ENCODE measurements at regions not wholly inside any gene's neighbourhood (a gene's known extent, or its start where the extent isn't known, plus 50 kb on each side); places are given as distances from the start of the nearest gene placed in this dataset.

- no peak overlapping the region for H3K9ac ChIP-seq (ENCODE audit: extremely low read depth, insufficient read length, low read length)
- no peak overlapping the region for H3K18ac ChIP-seq (ENCODE audit: insufficient read length, low read depth, low read length)
- no peak overlapping the region for H2BK15ac ChIP-seq (ENCODE audit: low read depth, low read length)
- H4K8ac ChIP-seq (replicated peaks; ENCODE audit: insufficient read length, low read depth, low read length) = no peak overlapping the region
- H4K20me1 ChIP-seq (ENCODE audit: control insufficient read depth, insufficient read depth, insufficient read length) = no peaks in the 10 kb centered on the region
- no peak overlapping the region for H2AFZ ChIP-seq (ENCODE audit: low read length)
- Mint-ChIP-seq H3K27ac (no peak overlapping the region), H3K36me3 (ENCODE audit: insufficient read depth in 1 of 3, low read depth in 3 of 3) (no peaks in the 10 kb centered on the region), H3K4me3 (no peak overlapping the region), H3K4me1 (peaks cover 16 to 19% of the 10 kb centered on the region in 2 experiments), H3K9me3 (no peaks in the 10 kb centered on the region), H3K27me3 (ENCODE audit: low read depth) (no peaks in the 10 kb centered on the region)
- no peaks in the 10 kb centered on the region for H3K27me3 ChIP-seq (ENCODE audit: insufficient read depth, low read length)
- no peaks in the 10 kb centered on the region for H3K79me2 ChIP-seq (ENCODE audit: insufficient read depth, low read length)
- H2BK5ac ChIP-seq (ENCODE audit: insufficient read length, low read length) = no peak overlapping the region
- no peaks in the 10 kb centered on the region for H3K9me3 ChIP-seq (ENCODE audit: control insufficient read depth, low read depth, low read length)
- no peak for TF ChIP-seq CTCF (conservative IDR thresholded peaks at IDR 0.05)
- no peak overlapping the region for H3K56ac ChIP-seq (ENCODE audit: insufficient read length, low read depth, low read length)
- no peak overlapping the region for H2BK20ac ChIP-seq (ENCODE audit: low read depth, low read length, poor library complexity, severe bottlenecking)
- H2BK120ac ChIP-seq (ENCODE audit: low read depth, low read length, poor library complexity, severe bottlenecking) = no peak overlapping the region
- WGBS (ENCODE audit: extremely low coverage, insufficient read length, low lambda C conversion rate) = no CpG with 5 or more reads among the region's 3 CpGs
- no peak overlapping the region for H3K4ac ChIP-seq (ENCODE audit: low read depth, low read length)
- no peak overlapping the region for H4K5ac ChIP-seq (ENCODE audit: insufficient read length, low read depth, low read length)
- H2AK5ac ChIP-seq (ENCODE audit: insufficient read length, low read length) = no peak overlapping the region
- H3K23me2 ChIP-seq (ENCODE audit: insufficient read length, low read depth, low read length, poor library complexity, severe bottlenecking) = no peaks in the 10 kb centered on the region
- no peak for DNase-seq
- H2BK12ac ChIP-seq (ENCODE audit: insufficient read length, low read depth, low read length) = no peak overlapping the region
- H3K4me2 ChIP-seq (ENCODE audit: insufficient read depth, insufficient read length, low read length) = no peak overlapping the region
- no peak overlapping the region for H3T11ph ChIP-seq (ENCODE audit: low read length)
- no peaks in the 10 kb centered on the region for H3K4me1 ChIP-seq (ENCODE audit: insufficient read depth, low read length)
- no peak overlapping the region for H3K14ac ChIP-seq (ENCODE audit: insufficient read depth, low read length)
- no peak overlapping the region for H3K23ac ChIP-seq (ENCODE audit: insufficient read length, low read depth, low read length)
- H3K27ac ChIP-seq (ENCODE audit: insufficient read length, low read depth, low read length) = no peak overlapping the region
- H4K91ac ChIP-seq (ENCODE audit: insufficient read length, low read depth, low read length) = no peak overlapping the region
- H3K79me1 ChIP-seq (ENCODE audit: insufficient read depth, low read depth, low read length, poor library complexity, severe bottlenecking) = no peaks in the 10 kb centered on the region
Measured at GRCh38 chr18:10050956-10051355, 137.1 kb downstream of the VAPA start.

Measured in H9 (cell line).